Mesendoderm (in vitro differentiated cells): ENCODE measurements at regions not wholly inside any gene's neighbourhood (a gene's known extent, or its start where the extent isn't known, plus 50 kb on each side); places are given as distances from the start of the nearest gene placed in this dataset.

Source experiments
- DNase-seq: peaks from one replicate; pipeline ENCODE4 v3.0.0; 2013
- H2AK5ac ChIP-seq: 2 replicates; pipeline ENCODE4 v1.6.1; 2013; ENCODE audit warnings: low read length, inconsistent platforms
- H2BK120ac ChIP-seq: 2 replicates; pipeline ENCODE4 v1.6.1; 2013; ENCODE audit warnings: low read depth, mild to moderate bottlenecking, low read length, moderate library complexity, mixed read lengths
- H2BK15ac ChIP-seq: replicated peaks from 2 replicates; pipeline ENCODE4 v1.6.1; 2013; ENCODE audit warnings: low read depth, mild to moderate bottlenecking, moderate library complexity
- H2BK5ac ChIP-seq: 2 replicates; pipeline ENCODE4 v1.6.1; 2013; ENCODE audit warnings: low read length, inconsistent platforms
- H3K18ac ChIP-seq: 2 replicates; pipeline ENCODE4 v1.6.1; 2013; ENCODE audit warnings: mild to moderate bottlenecking, low read length, mixed read lengths
- H3K23ac ChIP-seq: one replicate; pipeline ENCODE4 v1.6.1; 2013; ENCODE audit warnings: low read length
- H3K27ac ChIP-seq: 2 replicates; pipeline ENCODE4 v1.5.1; 2013; ENCODE audit warnings: low read depth, mild to moderate bottlenecking, inconsistent platforms, low read length, moderate library complexity
- H3K27me3 ChIP-seq: 2 replicates; pipeline ENCODE4 v1.6.1; 2013; ENCODE audit warnings: low read length, control low read depth, mild to moderate bottlenecking, inconsistent platforms; ENCODE audit not compliant: insufficient read depth, poor library complexity
- H3K36me3 ChIP-seq: 2 replicates; pipeline ENCODE4 v1.6.1; 2013; ENCODE audit warnings: low read length, inconsistent platforms; ENCODE audit not compliant: control insufficient read depth, insufficient read depth
- H3K4ac ChIP-seq: one replicate; pipeline ENCODE4 v1.6.1; 2013; ENCODE audit warnings: low read depth, mild to moderate bottlenecking, low read length, moderate library complexity
- H3K4me1 ChIP-seq: 2 replicates; pipeline ENCODE4 v1.6.1; 2013; ENCODE audit warnings: low read depth, low read length, inconsistent platforms; ENCODE audit not compliant: control insufficient read depth
- H3K4me2 ChIP-seq: 2 replicates; pipeline ENCODE4 v1.6.1; 2013; ENCODE audit warnings: low read length
- H3K4me3 ChIP-seq: 2 replicates; pipeline ENCODE4 v1.5.1; 2013; ENCODE audit warnings: mild to moderate bottlenecking, low read length
- H3K56ac ChIP-seq: one replicate; pipeline ENCODE4 v1.6.1; 2013; ENCODE audit warnings: low read length
- H3K79me1 ChIP-seq: 2 replicates; pipeline ENCODE4 v1.6.1; 2013; ENCODE audit warnings: low read length, inconsistent platforms
- H3K79me2 ChIP-seq: 2 replicates; pipeline ENCODE4 v1.6.1; 2013; ENCODE audit warnings: mild to moderate bottlenecking, low read length; ENCODE audit not compliant: control insufficient read depth, insufficient read depth
- H3K9ac ChIP-seq: 2 replicates; pipeline ENCODE4 v1.6.1; 2013; ENCODE audit warnings: low read length, inconsistent platforms
- H4K5ac ChIP-seq: one replicate; pipeline ENCODE4 v1.6.1; 2013; ENCODE audit warnings: low read length
- H4K8ac ChIP-seq: one replicate; pipeline ENCODE4 v1.6.1; 2013; ENCODE audit warnings: low read depth, mild to moderate bottlenecking, control low read depth, low read length, moderate library complexity
- WGBS: extraction: QIAGEN DNeasy Blood & Tissue Kit; methylation state at CpG from one replicate; pipeline ENCODE4 v1.1.7; 2013; ENCODE audit warnings: low lambda C conversion rate, missing lambda C conversion rate; ENCODE audit not compliant: insufficient coverage; ENCODE audit errors: extremely low coverage; 5-methylcytosine and 5-hydroxymethylcytosine counted together

- no peak overlapping the region for H3K18ac ChIP-seq
- no peak overlapping the region for H4K8ac ChIP-seq
- no peaks in the 10 kb centered on the region for H3K27me3 ChIP-seq
- no peak overlapping the region for H3K56ac ChIP-seq
- H2BK15ac ChIP-seq, result no peak overlapping the region
- no peak overlapping the region for H3K9ac ChIP-seq
- no peaks in the 10 kb centered on the region for H3K79me2 ChIP-seq
- no peak overlapping the region for H3K23ac ChIP-seq
- H3K36me3 ChIP-seq, result no peaks in the 10 kb centered on the region
- H3K4me2 ChIP-seq, result no peak overlapping the region
- no CpG with 5 or more reads among the region's 5 CpGs for WGBS
- DNase-seq, result no peak
- no peak overlapping the region for H3K4me3 ChIP-seq
- H2AK5ac ChIP-seq, result no peak overlapping the region
- H3K27ac ChIP-seq, result no peak overlapping the region
- H3K4ac ChIP-seq, result no peak overlapping the region
- H2BK120ac ChIP-seq, result no peak overlapping the region
- H3K79me1 ChIP-seq, result no peaks in the 10 kb centered on the region
- H3K4me1 ChIP-seq, result no peaks in the 10 kb centered on the region
- H2BK5ac ChIP-seq, result no peak overlapping the region
- H4K5ac ChIP-seq, result no peak overlapping the region
Measured at GRCh38 chr13:106362707-106363106, 172.8 kb downstream of the EFNB2 start.

- Histone ChIP-seq H4K8ac (no peak overlapping the region), H3K79me2 (no peaks in the 10 kb centered on the region), H3K36me3 (no peaks in the 10 kb centered on the region), H3K23ac (no peak overlapping the region), H3K27ac (no peak overlapping the region), H3K79me1 (no peaks in the 10 kb centered on the region), H3K4me2 (no peak overlapping the region), H3K27me3 (no peaks in the 10 kb centered on the region), H2BK120ac (no peak overlapping the region), H3K9ac (no peak overlapping the region), H3K56ac (no peak overlapping the region), H2BK15ac (no peak overlapping the region), H3K4ac (no peak overlapping the region), H3K18ac (no peak overlapping the region), H3K4me1 (no peaks in the 10 kb centered on the region), H3K4me3 (no peak overlapping the region), H4K5ac (no peak overlapping the region), H2AK5ac (no peak overlapping the region), H2BK5ac (no peak overlapping the region)
- no peak for DNase-seq
- no CpG with 5 or more reads among the region's 2 CpGs for WGBS
Measured at GRCh38 chr13:106361621-106362020, 173.8 kb downstream of the EFNB2 start.

GRCh38 chr13:106357198-106357597, 178.3 kb downstream of the EFNB2 start:
- no peak overlapping the region for H3K4me2 ChIP-seq
- no peak overlapping the region for H2AK5ac ChIP-seq
- no CpG with 5 or more reads among the region's 2 CpGs for WGBS
- no peak overlapping the region for H3K18ac ChIP-seq
- H2BK5ac ChIP-seq, result no peak overlapping the region
- no peaks in the 10 kb centered on the region for H3K4me1 ChIP-seq
- DNase-seq, result no peak
- H3K27ac ChIP-seq, result no peak overlapping the region
- no peaks in the 10 kb centered on the region for H3K36me3 ChIP-seq
- H3K56ac ChIP-seq, result no peak overlapping the region
- no peaks in the 10 kb centered on the region for H3K79me2 ChIP-seq
- H4K5ac ChIP-seq, result no peak overlapping the region
- no peaks in the 10 kb centered on the region for H3K79me1 ChIP-seq
- no peak overlapping the region for H3K23ac ChIP-seq
- H3K27me3 ChIP-seq, result no peaks in the 10 kb centered on the region
- no peak overlapping the region for H2BK15ac ChIP-seq
- H4K8ac ChIP-seq, result no peak overlapping the region
- no peak overlapping the region for H2BK120ac ChIP-seq
- H3K9ac ChIP-seq, result no peak overlapping the region
- no peak overlapping the region for H3K4ac ChIP-seq
- H3K4me3 ChIP-seq, result no peak overlapping the region

GRCh38 chr13:106355866-106356265, 179.6 kb downstream of the EFNB2 start:
- H2BK15ac ChIP-seq, result no peak overlapping the region
- WGBS, result no CpG with 5 or more reads among the region's 6 CpGs
- no peak overlapping the region for H3K23ac ChIP-seq
- H3K4me1 ChIP-seq, result no peaks in the 10 kb centered on the region
- no peak overlapping the region for H3K18ac ChIP-seq
- H4K5ac ChIP-seq, result no peak overlapping the region
- H3K4ac ChIP-seq, result no peak overlapping the region
- no peak overlapping the region for H2AK5ac ChIP-seq
- H3K56ac ChIP-seq, result no peak overlapping the region
- no peak overlapping the region for H3K4me2 ChIP-seq
- H4K8ac ChIP-seq, result no peak overlapping the region
- H3K27ac ChIP-seq, result no peak overlapping the region
- DNase-seq, result no peak
- H3K9ac ChIP-seq, result no peak overlapping the region
- H2BK120ac ChIP-seq, result no peak overlapping the region
- H3K36me3 ChIP-seq, result no peaks in the 10 kb centered on the region
- H3K79me1 ChIP-seq, result no peaks in the 10 kb centered on the region
- no peaks in the 10 kb centered on the region for H3K27me3 ChIP-seq
- no peak overlapping the region for H3K4me3 ChIP-seq
- no peak overlapping the region for H2BK5ac ChIP-seq
- no peaks in the 10 kb centered on the region for H3K79me2 ChIP-seq

GRCh38 chr13:106354961-106355360, 180.5 kb downstream of the EFNB2 start:
- H3K4me1 ChIP-seq, result no peaks in the 10 kb centered on the region
- H3K4ac ChIP-seq, result no peak overlapping the region
- H3K23ac ChIP-seq, result no peak overlapping the region
- no peak overlapping the region for H3K4me2 ChIP-seq
- no peak overlapping the region for H4K8ac ChIP-seq
- no peaks in the 10 kb centered on the region for H3K79me2 ChIP-seq
- no peaks in the 10 kb centered on the region for H3K27me3 ChIP-seq
- no peak for DNase-seq
- H3K27ac ChIP-seq, result no peak overlapping the region
- H2AK5ac ChIP-seq, result no peak overlapping the region
- no peaks in the 10 kb centered on the region for H3K79me1 ChIP-seq
- no peaks in the 10 kb centered on the region for H3K36me3 ChIP-seq
- no peak overlapping the region for H4K5ac ChIP-seq
- no peak overlapping the region for H2BK15ac ChIP-seq
- H2BK5ac ChIP-seq, result no peak overlapping the region
- no peak overlapping the region for H3K4me3 ChIP-seq
- no peak overlapping the region for H3K9ac ChIP-seq
- no peak overlapping the region for H3K56ac ChIP-seq
- H2BK120ac ChIP-seq, result no peak overlapping the region
- H3K18ac ChIP-seq, result no peak overlapping the region
- no CpG with 5 or more reads among the region's 3 CpGs for WGBS

- H3K27me3 ChIP-seq, result no peaks in the 10 kb centered on the region
- H3K4ac ChIP-seq, result no peak overlapping the region
- H3K23ac ChIP-seq, result no peak overlapping the region
- no peaks in the 10 kb centered on the region for H3K79me1 ChIP-seq
- peaks cover 3% of the 10 kb centered on the region for H3K4me1 ChIP-seq
- H4K5ac ChIP-seq, result no peak overlapping the region
- no peak overlapping the region for H2AK5ac ChIP-seq
- no peak overlapping the region for H2BK120ac ChIP-seq
- H2BK15ac ChIP-seq, result no peak overlapping the region
- no peaks in the 10 kb centered on the region for H3K79me2 ChIP-seq
- H3K36me3 ChIP-seq, result no peaks in the 10 kb centered on the region
- H4K8ac ChIP-seq, result no peak overlapping the region
- H3K18ac ChIP-seq, result no peak overlapping the region
- no peak overlapping the region for H3K27ac ChIP-seq
- DNase-seq, result no peak
- H3K9ac ChIP-seq, result no peak overlapping the region
- no peak overlapping the region for H3K56ac ChIP-seq
- H3K4me3 ChIP-seq, result no peak overlapping the region
- H2BK5ac ChIP-seq, result no peak overlapping the region
- H3K4me2 ChIP-seq, result no peak overlapping the region
Measured at GRCh38 chr13:106352850-106353249, 182.6 kb downstream of the EFNB2 start.
